ENCODE measurements at regions not wholly inside any gene's neighbourhood (a gene's known extent, or its start where the extent isn't known, plus 50 kb on each side); places are given as distances from the start of the nearest gene placed in this dataset.
A peak's percentile ranks its signal among the peaks of the same experiment; 100 is the strongest.

GRCh38 chr14:65170768-65171507 is 68.6 kb upstream of the MAX start:
- peaks cover 5% of the 10 kb centered on the region for H3F3A ChIP-seq (replicated peaks; ENCODE audit: insufficient read depth)
- peak overlapping the region; percentile 32 to 47 for H3K4me3 ChIP-seq (ENCODE audit: low read depth in 2 of 2, low read length in 1 of 2)
- peak overlapping the region; percentile 59 for H3K9ac ChIP-seq
- H2AFZ ChIP-seq (ENCODE audit: low read depth) = peak overlapping the region; percentile 82
- H3K36me3 ChIP-seq (replicated peaks in 1 of 2; ENCODE audit: control insufficient read depth in 1 of 2, insufficient read depth in 2 of 2, low read length in 1 of 2) = no peaks in the 10 kb centered on the region
- H3K27ac ChIP-seq (ENCODE audit: low read depth in 2 of 2, low read length in 1 of 2) = peak overlapping the region; percentile 74 to 91
- CTCF ChIA-PET = interaction anchor here (0.9 to 5.1 kb wide), 4 partner anchors 173 to 847 kb away, joined by 3 to 30 read pairs (median 6); partner anchors contain the start of gene FUT8
- no peaks in the 10 kb centered on the region for H3K9me2 ChIP-seq
- H4K20me1 ChIP-seq (ENCODE audit: insufficient read depth) = no peaks in the 10 kb centered on the region
- POLR2A ChIA-PET = no interaction called here
- H3K79me2 ChIP-seq (ENCODE audit: insufficient read depth) = no peaks in the 10 kb centered on the region
- no peaks in the 10 kb centered on the region for H3K27me3 ChIP-seq (ENCODE audit: insufficient read depth)
- no peaks in the 10 kb centered on the region for H3K9me3 ChIP-seq
- H3K4me1 ChIP-seq (ENCODE audit: control insufficient read depth in 1 of 2, insufficient read depth in 2 of 2, low read depth in 1 of 2, low read length in 1 of 2) = peaks cover 2 to 10% of the 10 kb centered on the region in 2 experiments; a peak in 2 of 4 replicates
- DNase-seq = peak; percentile 65
- 20% methylated on average over 10 of the region's 17 CpGs for WGBS (ENCODE audit: low lambda C conversion rate)
- H3K4me2 ChIP-seq = peak overlapping the region; percentile 68
- TF ChIP-seq CTCF (IDR thresholded peaks at IDR 0.05) (peak; percentile 52), FOXM1 (IDR thresholded peaks at IDR 0.05; ENCODE audit: low read depth) (no peak), NRF1 (IDR thresholded peaks at IDR 0.05; ENCODE audit: low read depth, low read length) (no peak), EP300 (IDR thresholded peaks at IDR 0.05; ENCODE audit: borderline replicate concordance in 1 of 2, low read depth in 1 of 2, low read length in 1 of 2) (no peak), GATA2 (CRISPR knock-in tag; IDR thresholded peaks at IDR 0.05) (no peak), TCF12 (IDR thresholded peaks at IDR 0.05) (peak; percentile 32; the same call in 1 of the 2 replicates), TEAD4 (IDR thresholded peaks at IDR 0.05; ENCODE audit: borderline replicate concordance, insufficient read depth) (no peak), IRF3 (IDR thresholded peaks at IDR 0.05; ENCODE audit: low read depth, low read length) (no peak), CHD2 (IDR thresholded peaks at IDR 0.05; ENCODE audit: low read length, partially characterized antibody) (no peak), SIN3A (IDR thresholded peaks at IDR 0.05; ENCODE audit: borderline replicate concordance, low read depth, low read length) (no peak; the same call in 1 of the 2 replicates), REST (IDR thresholded peaks at IDR 0.05; ENCODE audit: low read depth, low read length) (no peak), MEF2A (IDR thresholded peaks at IDR 0.05; ENCODE audit: borderline replicate concordance, low read depth) (0 out of 2 replicates have a peak, but pooled peaks have one; percentile 45), FOSL2 (IDR thresholded peaks at IDR 0.05; ENCODE audit: borderline replicate concordance, low read depth) (peak; percentile 4; the same call in 1 of the 2 replicates), USF1 (IDR thresholded peaks at IDR 0.05; ENCODE audit: borderline replicate concordance, low read depth) (no peak), USF2 (IDR thresholded peaks at IDR 0.05; ENCODE audit: borderline replicate concordance, low read depth, low read length) (no peak), GABPA (IDR thresholded peaks at IDR 0.05; ENCODE audit: low read depth) (peak; percentile 30; the same call in 1 of the 2 replicates), SMC3 (IDR thresholded peaks at IDR 0.05; ENCODE audit: low read depth, low read length) (no peak; the same call in 1 of the 2 replicates), RXRA (IDR thresholded peaks at IDR 0.05; ENCODE audit: borderline replicate concordance, low read depth) (no peak), RCOR1 (IDR thresholded peaks at IDR 0.05; ENCODE audit: low read length) (no peak; the same call in 1 of the 2 replicates), FOXJ3 (CRISPR knock-in tag; IDR thresholded peaks at IDR 0.05) (no peak), PBX3 (IDR thresholded peaks at IDR 0.05) (peak; percentile 92)

All from SK-N-SH (cell line).